C4-2B (cell line): ENCODE measurements at regions not wholly inside any gene's neighbourhood (a gene's known extent, or its start where the extent isn't known, plus 50 kb on each side); places are given as distances from the start of the nearest gene placed in this dataset.

Experiments used
- CTCF ChIP-seq: fragments of 450-650 bp; conservative IDR thresholded peaks from 2 replicates; pipeline ENCODE4 v1.5.1; 2017; ENCODE audit warnings: mild to moderate bottlenecking
- ZFX ChIP-seq: fragments of 450-650 bp; IDR thresholded peaks from 2 replicates; pipeline ENCODE4 v1.6.1; 2017

GRCh38 chr5:145661737-145662485 lies 173.2 kb downstream of the PRELID2 start:
- no peak for TF ChIP-seq CTCF
- TF ChIP-seq ZFX: no peak
